ENCODE measurements at regions not wholly inside any gene's neighbourhood (a gene's known extent, or its start where the extent isn't known, plus 50 kb on each side); places are given as distances from the start of the nearest gene placed in this dataset.

DNA sequence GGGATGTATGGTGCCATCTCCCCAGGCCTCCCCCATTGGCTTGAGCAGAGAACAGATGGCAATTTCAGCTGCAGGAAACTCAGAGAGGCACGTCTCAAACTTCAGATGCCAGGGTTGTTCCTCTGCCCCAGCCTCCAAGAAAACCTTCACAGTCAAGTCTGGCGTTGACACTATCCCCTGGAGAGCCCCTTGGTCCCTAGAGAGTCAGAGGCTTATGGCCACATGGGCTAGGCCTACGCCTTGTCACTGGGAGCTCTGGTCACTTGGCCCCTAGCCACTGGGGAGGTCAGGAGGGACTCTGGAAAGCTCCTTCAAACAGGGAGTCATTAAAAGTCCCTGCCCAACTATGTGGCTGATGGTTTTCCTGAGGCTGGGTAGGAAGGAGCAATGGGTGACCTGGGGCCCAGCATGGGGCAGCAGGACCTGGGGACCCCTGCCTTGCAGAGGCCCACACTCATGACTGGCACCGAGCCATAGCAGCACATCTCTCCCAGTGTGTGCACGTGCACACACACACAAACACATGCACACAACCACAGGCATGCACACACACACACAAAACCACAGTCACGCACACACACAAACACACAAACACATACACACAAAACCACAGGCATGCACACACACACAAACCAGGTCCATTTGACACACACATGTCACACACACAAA lies 144.2 kb downstream of the GADD45G start:
- no peak for DNase-seq

GRCh38 chr9:89749500-89750116 lies 144.8 kb downstream of the GADD45G start:
- DNase-seq = no peak

DNA sequence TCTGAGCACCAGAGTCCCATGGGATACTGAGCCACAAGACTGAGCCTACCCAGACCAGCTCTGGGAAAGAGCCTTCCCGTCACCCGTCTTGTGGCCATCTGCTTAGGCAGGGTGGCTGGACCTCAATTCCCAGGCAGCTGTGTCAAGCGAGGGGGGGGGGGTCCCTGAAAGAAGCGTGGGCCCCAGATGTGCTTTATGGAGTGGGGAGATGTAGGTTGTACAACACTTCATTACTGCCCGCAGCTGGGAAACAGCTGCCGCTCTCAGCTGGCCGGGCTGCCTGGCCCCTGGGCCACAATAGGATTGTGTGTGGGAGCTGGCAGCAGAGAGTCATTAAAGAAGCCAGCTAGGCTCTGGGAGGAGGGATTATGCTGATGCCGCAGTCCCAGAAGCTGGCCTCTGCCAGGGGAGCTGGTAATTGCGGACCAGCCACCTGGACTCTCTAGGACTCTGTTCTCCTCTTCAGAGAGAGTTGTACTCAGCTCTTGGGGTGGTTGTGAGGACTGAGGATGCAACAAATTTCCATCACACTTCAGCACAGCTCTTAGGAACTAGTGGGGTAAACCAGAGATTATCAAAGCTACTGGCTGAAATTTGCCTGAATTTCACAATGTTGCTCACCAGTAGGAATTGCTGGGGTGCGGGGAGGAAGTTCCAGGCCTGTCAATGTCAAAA lies 145.4 kb downstream of the GADD45G start:
- DNase-seq = no peak

GRCh38 chr9:89751079-89751825 lies 146.4 kb downstream of the GADD45G start:
- no peak for DNase-seq

- DNase-seq = no peak
Measured at GRCh38 chr9:89752154-89752553, 147.3 kb downstream of the GADD45G start.

DNA sequence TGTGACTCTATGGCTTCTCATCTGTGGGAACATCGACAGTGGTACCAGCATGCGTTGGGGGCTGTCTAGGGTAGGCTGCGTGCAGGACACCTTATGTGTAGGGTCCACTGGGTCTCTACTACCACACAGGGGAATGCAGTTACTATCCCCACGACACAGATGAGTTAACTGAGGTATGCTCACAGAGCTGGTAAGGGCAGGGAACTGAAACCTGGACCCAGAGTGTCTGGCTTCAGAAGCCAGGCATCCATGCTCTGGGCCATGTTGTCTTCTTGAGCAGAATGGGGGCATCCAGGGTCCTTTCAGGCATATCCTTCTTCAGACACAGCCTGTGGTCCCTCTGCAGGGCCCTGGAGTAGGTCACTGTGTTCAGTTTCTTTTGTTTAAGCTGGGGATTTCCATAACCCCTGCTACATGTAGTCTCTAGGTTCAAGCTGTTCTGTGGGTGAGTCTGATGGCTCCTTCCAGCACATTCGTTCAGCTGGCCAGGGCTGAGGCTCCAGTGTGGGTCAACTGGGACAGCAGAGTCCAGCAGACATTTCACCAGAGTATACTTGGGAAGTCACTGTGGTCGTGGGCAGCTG lies 148.8 kb downstream of the GADD45G start:
- DNase-seq = no peak

GRCh38 chr9:89754193-89754592 lies 149.4 kb downstream of the GADD45G start:
- no peak for DNase-seq

GRCh38 chr9:89755821-89756220 lies 151.0 kb downstream of the GADD45G start:
- DNase-seq = no peak

DNA sequence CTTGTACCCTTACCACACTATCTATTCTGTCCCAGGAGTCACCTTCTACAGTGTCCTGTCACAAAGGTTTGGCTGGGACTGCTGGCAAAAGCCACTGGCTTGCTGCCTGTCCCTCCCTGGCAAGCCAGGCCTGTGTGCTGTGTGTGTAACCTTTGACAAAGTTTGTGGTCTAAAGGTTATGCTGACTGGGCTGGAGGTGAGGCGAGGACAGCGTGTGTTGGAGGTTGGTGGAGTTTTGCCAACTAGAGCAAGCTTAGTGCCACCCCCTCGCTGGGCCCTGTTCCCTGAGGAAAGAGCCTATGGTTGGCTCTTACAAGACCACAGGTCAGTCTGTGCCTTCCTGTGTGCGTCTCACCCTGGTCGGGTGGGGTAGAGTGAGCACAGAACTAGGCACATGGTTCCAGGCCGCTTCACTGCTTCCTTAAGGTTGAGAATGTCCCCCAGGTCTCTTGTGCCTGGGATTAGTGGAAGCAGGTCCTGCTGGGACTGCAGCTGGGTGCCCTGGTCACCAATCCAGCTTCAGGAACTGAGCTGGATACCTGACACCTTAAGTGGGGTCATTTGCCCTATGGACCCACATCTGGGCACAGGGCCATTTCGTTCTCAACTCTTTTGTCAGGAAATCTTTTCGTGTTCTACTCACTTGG lies 152.2 kb downstream of the GADD45G start:
- DNase-seq = no peak

- no peak for DNase-seq
Measured at GRCh38 chr9:89757776-89758528, 153.1 kb downstream of the GADD45G start.

DNA sequence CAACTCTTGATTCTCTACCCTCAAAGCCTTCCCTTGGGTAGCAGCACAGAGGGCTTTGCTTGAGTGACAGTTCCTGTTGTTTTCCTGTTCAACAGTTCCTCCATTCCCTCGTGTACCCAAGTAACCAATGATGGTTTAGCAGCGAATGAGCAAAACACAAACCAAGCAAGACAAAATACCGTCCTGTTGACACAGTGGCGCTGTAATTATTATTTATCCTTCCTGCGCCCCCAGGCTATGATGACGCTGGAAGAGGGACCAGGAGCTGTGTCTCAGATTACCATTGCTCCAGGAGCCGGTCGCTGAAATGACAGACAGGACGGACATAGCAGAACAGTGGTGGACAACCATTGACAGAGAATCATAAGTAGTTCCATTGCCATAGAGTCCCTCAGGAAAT lies 154.8 kb downstream of the GADD45G start:
- no peak for DNase-seq

DNA sequence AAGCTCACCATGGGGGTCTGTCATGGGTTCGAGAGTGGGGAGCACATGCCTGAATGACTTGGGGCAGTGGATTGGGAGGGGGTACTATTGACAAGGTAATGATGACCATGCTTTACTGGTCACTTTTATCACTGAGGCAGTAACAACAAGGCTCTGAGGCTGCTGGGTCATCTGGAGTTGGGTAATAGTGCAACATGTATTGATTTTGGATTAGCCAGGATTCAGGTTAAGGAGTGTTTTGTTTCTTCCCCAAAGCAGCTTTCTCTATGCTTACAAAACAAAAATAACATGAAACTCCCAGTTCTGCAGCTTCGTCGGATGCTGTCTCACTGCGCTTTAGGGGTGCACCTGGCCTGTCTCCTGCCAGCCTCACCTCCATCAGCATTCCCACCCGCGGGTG lies 155.3 kb downstream of the GADD45G start:
- no peak for DNase-seq

DNA sequence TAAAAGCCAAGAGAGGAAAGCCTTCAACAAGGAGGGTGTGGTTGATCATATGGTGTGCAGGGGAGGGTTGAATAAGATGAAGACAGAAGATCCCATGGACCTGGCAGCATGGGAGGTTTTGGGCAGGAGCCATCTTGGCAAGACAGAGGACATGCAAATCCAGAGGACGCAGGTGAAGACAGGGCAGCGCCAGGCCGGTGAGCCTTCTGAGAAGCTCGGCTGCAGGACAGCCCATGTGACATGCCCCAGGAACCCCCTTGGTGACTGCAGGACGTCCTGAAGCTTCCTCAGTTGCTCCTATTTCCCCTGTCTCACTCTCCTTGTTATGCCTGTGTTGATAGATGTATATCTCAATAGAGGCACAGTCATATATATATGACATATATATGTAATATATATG lies 159.4 kb downstream of the GADD45G start:
- DNase-seq = no peak

DNA sequence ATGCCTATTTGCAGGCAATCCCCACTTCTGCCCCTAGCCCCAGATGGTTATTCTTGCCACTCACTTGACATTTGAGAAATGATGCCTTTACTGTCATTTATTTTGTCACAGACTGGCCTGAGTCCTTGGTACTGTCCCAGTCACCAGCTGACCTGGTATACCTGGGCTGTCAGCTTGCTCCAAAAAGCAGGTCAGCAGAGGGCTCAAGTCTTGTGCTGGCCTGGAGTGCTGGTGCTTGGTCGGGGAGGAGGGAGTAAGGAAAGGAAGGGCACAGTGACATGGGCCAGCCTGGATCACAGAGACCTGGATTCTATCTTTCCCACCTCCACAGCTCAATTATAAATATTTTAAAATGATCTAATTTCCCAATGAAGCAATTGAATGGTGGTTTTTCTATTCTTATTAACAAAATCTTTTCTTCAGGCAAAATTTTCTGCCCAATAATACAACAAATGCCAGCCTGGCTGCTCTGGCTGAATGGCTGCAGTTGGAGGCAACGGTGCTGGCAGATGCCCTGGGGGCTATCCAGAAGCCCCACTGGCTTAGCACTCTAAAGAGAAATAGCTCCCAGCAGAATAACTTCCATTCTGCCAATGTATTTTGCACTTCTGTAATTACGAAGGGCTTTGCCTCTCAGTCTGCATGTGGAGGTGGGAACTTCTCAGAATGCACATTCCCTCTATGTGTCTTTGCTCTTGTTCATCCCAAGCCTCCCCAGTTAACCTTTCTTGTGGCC lies 160.6 kb downstream of the GADD45G start:
- no peak for DNase-seq

- no peak for DNase-seq
Measured at GRCh38 chr9:89766991-89767390, 162.2 kb downstream of the GADD45G start.

DNA sequence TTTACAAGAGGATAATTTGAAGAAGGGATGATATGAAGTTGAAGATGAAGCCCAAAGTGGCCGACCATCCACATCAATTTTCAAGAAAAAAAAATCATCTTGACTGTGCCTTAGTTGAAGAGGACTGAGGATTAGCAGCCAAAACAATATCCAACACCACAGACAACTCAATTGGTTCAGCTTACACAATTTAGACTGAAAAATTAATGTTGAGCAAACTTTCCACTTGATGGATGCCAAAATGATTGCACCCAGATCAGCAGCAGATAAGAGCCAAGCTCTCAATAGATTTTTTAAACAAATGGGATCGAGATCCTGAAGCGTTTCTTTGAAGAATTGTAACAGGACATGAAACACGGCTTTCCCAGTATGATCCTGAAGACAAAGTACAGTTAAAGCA lies 163.2 kb downstream of the GADD45G start:
- DNase-seq = no peak

DNA sequence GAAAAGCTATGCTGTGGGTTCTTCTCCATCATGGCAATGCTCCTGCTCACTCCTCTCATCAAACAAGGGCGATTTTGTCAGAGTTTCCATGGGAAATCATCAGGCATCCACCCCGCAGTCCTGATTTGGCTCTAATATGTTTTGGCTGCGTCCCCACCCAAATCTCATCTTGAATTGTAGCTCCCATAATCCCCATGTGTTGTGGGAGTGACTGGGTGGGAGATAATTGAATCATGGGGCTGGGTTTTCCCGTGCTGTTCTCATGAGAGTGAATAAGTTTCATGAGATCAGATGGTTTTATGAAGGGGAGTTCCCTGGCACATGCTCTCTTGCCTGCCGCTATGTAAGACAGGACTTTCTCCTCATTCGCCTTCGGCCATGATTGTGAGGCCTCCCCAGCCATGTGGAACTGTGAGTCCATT lies 163.8 kb downstream of the GADD45G start:
- no peak for DNase-seq

DNA sequence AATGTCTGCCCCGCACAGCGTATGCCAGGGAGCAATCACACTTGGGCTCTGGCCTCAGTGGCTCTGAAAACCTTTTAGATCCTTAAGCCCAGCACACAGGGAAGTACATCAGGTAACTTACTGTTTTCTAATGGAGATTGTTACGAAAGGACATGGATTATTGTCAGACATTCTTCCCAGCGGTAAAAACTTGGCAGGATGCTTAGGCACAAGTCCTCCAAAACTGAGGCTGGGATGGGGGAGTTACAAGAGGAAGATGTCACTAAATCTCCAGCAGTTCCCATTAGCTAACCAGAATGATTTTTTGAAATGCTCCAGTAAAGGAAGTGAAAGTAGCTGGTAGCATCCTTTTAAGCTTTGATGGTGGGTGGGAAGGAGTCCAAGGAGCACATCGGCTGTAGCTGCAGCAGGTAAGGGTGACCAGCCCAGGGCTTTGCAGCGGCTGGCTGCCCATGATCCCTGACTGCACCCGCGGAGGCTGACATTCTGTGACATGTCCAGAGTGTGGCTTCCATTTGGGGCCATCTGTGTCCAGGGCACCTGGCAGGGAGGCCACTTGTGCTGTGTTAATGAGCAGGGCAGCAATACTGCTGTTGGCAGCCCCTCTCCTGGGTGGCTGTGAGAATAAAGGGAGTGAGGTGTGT lies 165.8 kb downstream of the GADD45G start:
- no peak for DNase-seq

GRCh38 chr9:89771205-89771604 lies 166.4 kb downstream of the GADD45G start:
- no peak for DNase-seq

DNA sequence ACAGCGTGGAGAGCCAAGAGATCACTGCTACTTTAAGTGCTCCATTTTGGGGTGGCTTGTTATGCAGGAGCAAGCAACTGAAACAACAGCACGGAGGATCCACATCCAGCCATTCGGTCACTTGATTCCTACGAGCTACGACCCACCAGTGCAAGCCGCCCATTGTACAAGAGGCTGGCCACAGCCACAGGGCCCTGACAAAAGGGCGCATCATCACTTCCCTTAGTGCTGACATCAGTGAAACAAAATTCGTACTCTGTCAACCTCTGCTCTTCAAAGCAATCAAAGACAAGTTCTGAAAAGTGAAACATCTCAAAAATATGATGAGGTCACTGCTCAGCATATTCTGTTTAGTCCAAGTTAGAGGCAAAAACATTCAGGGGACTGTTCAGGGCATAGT lies 168.4 kb downstream of the GADD45G start:
- DNase-seq = no peak

Measured in CD4-positive, alpha-beta T cell treated with Interleukin-15 for 1 hour (primary cell).